HEK293T (cell line): ENCODE measurements at regions not wholly inside any gene's neighbourhood (a gene's known extent, or its start where the extent isn't known, plus 50 kb on each side); places are given as distances from the start of the nearest gene placed in this dataset.

Experiments used
- ARNT ChIP-seq: fragments of 450-650 bp; IDR thresholded peaks from 2 replicates; pipeline ENCODE4 v1.6.1; 2017; ENCODE audit warnings: mild to moderate bottlenecking
- BHLHE40 ChIP-seq: fragments of 450-650 bp; IDR thresholded peaks from 2 replicates; pipeline ENCODE4 v1.6.1; 2016; ENCODE audit warnings: mild to moderate bottlenecking, moderate library complexity, borderline replicate concordance
- ELF4 ChIP-seq: fragments of 450-650 bp; IDR thresholded peaks from 2 replicates; pipeline ENCODE4 v1.6.1; 2017; ENCODE audit warnings: antibody characterized with exemption
- FOXA1 ChIP-seq: fragments of 450-650 bp; IDR thresholded peaks from 2 replicates; pipeline ENCODE4 v1.6.1; 2016; ENCODE audit warnings: mild to moderate bottlenecking
- FOXK2 ChIP-seq: fragments of 450-650 bp; IDR thresholded peaks from 2 replicates; pipeline ENCODE4 v1.6.1; 2016; ENCODE audit warnings: mild to moderate bottlenecking
- FOXM1 ChIP-seq: fragments of 450-650 bp; IDR thresholded peaks from 2 replicates; pipeline ENCODE4 v1.6.1; 2017; ENCODE audit warnings: mild to moderate bottlenecking, borderline replicate concordance
- HDGF ChIP-seq: fragments of 450-650 bp; IDR thresholded peaks from 2 replicates; pipeline ENCODE4 v1.6.1; 2017; ENCODE audit warnings: antibody characterized with exemption, borderline replicate concordance
- L3MBTL2 ChIP-seq: fragments of 450-650 bp; conservative IDR thresholded peaks from 2 replicates; pipeline ENCODE4 v1.6.1; 2016; ENCODE audit warnings: mild to moderate bottlenecking
- LEF1 ChIP-seq: fragments of 450-650 bp; IDR thresholded peaks from 2 replicates; pipeline ENCODE4 v1.6.1; 2017; ENCODE audit warnings: mild to moderate bottlenecking, borderline replicate concordance
- NFRKB ChIP-seq: fragments of 450-650 bp; IDR thresholded peaks from 2 replicates; pipeline ENCODE4 v1.6.1; 2016; ENCODE audit warnings: mild to moderate bottlenecking, moderate library complexity
- SP1 ChIP-seq: fragments of 450-650 bp; IDR thresholded peaks from 2 replicates; pipeline ENCODE4 v1.6.1; 2017
- SUZ12 ChIP-seq: fragments of 450-650 bp; IDR thresholded peaks from 2 replicates; pipeline ENCODE4 v1.6.1; 2016; ENCODE audit warnings: mild to moderate bottlenecking
- TARDBP ChIP-seq: fragments of 450-650 bp; IDR thresholded peaks from 2 replicates; pipeline ENCODE4 v1.6.1; 2016
- ZNF384 ChIP-seq: fragments of 450-650 bp; IDR thresholded peaks from 2 replicates; pipeline ENCODE4 v1.6.1; 2016

GRCh38 chr3:135801018-135801417, 164.5 kb upstream of the PPP2R3A start:
- TF ChIP-seq SUZ12, result no peak
- no peak for TF ChIP-seq SP1
- TF ChIP-seq BHLHE40, result no peak
- TF ChIP-seq HDGF, result no peak
- no peak for TF ChIP-seq ELF4
- no peak for TF ChIP-seq ARNT
- TF ChIP-seq FOXK2, result no peak
- TF ChIP-seq L3MBTL2, result no peak
- TF ChIP-seq FOXM1, result no peak
- no peak for TF ChIP-seq NFRKB
- no peak for TF ChIP-seq ZNF384
- no peak for TF ChIP-seq FOXA1
- TF ChIP-seq TARDBP, result no peak
- no peak for TF ChIP-seq LEF1
